AG09319 (cell line): ENCODE measurements at regions not wholly inside any gene's neighbourhood (a gene's known extent, or its start where the extent isn't known, plus 50 kb on each side); places are given as distances from the start of the nearest gene placed in this dataset.
A peak's percentile ranks its signal among the peaks of the same experiment; 100 is the strongest.

Source experiments
- DNase-seq: peaks from one replicate; pipeline ENCODE4 v3.0.0-alpha.2; 2010; ENCODE audit warnings: low read depth; ENCODE audit errors: extremely low read depth
- CTCF ChIP-seq: IDR thresholded peaks from 2 replicates; pipeline ENCODE4 v1.5.1; 2011; ENCODE audit warnings: low read depth, mild to moderate bottlenecking, inconsistent platforms, low read length, moderate library complexity

- no peak for TF ChIP-seq CTCF
- no peak for DNase-seq
Measured at GRCh38 chr12:14153803-14154202, 172.4 kb upstream of the GRIN2B start.

- DNase-seq: no peak
- TF ChIP-seq CTCF: no peak
Measured at GRCh38 chr12:14156606-14157005, 175.2 kb upstream of the GRIN2B start.

GRCh38 chr12:14157088-14157747, 175.8 kb upstream of the GRIN2B start:
- TF ChIP-seq CTCF: no peak
- no peak for DNase-seq

GRCh38 chr12:14164266-14164665, 182.9 kb upstream of the GRIN2B start:
- no peak for DNase-seq
- TF ChIP-seq CTCF: no peak

GRCh38 chr12:14167005-14167628, 185.7 kb upstream of the GRIN2B start:
- peak; percentile 98 for TF ChIP-seq CTCF

GRCh38 chr12:14169281-14169680, 187.9 kb upstream of the GRIN2B start:
- no peak for TF ChIP-seq CTCF
- DNase-seq: no peak

More at GRCh38 chr12:14167005-14167628, 185.7 kb upstream of the GRIN2B start:
- no peak for DNase-seq

GRCh38 chr12:14171106-14171505, 189.7 kb upstream of the GRIN2B start:
- no peak for TF ChIP-seq CTCF
- no peak for DNase-seq
